A673 (cell line): ENCODE measurements at regions not wholly inside any gene's neighbourhood (a gene's known extent, or its start where the extent isn't known, plus 50 kb on each side); places are given as distances from the start of the nearest gene placed in this dataset.

ENCODE experiments used
- EZH2 ChIP-seq: fragments of 200-600 bp; sonication (generic); IDR thresholded peaks from 2 replicates; pipeline ENCODE4 v1.6.1; 2017; ENCODE audit warnings: borderline replicate concordance, low read depth, mild to moderate bottlenecking, mixed read lengths, antibody characterized with exemption, low read length; ENCODE audit not compliant: poor library complexity, severe bottlenecking
- TF ChIP-seq, protein P1 (sequence below): fragments of 300-800, 200-600 bp; sonication (generic); conservative IDR thresholded peaks from 2 replicates; pipeline ENCODE4 v1.5.1; 2017; ENCODE audit warnings: low read depth, mild to moderate bottlenecking, antibody characterized with exemption, low read length, moderate library complexity, mixed read lengths

DNA sequence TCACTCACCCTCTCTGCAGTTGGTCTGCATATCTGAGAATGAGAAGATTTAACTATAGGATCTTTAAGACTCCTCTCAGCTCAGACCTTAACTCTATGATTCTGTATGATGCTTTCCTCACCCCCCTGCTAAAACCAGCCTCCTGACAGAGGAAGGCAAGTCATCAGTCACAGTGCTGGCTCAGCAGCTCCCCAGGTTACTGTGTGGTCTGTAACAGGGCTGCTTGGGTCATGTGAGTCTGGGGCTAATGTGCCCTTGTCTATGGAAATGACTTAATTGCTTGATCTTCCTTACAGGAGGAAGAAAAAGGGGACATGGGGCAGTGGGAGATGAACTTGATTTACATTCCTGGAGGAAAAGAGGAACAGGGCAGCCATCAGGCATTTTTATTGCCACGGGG is 625.6 kb downstream of the PTPRU start:
- TF ChIP-seq EZH2: no peak
- TF ChIP-seq, protein P1, sequence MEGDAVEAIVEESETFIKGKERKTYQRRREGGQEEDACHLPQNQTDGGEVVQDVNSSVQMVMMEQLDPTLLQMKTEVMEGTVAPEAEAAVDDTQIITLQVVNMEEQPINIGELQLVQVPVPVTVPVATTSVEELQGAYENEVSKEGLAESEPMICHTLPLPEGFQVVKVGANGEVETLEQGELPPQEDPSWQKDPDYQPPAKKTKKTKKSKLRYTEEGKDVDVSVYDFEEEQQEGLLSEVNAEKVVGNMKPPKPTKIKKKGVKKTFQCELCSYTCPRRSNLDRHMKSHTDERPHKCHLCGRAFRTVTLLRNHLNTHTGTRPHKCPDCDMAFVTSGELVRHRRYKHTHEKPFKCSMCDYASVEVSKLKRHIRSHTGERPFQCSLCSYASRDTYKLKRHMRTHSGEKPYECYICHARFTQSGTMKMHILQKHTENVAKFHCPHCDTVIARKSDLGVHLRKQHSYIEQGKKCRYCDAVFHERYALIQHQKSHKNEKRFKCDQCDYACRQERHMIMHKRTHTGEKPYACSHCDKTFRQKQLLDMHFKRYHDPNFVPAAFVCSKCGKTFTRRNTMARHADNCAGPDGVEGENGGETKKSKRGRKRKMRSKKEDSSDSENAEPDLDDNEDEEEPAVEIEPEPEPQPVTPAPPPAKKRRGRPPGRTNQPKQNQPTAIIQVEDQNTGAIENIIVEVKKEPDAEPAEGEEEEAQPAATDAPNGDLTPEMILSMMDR: no peak
